HG03095 (cell line): ENCODE measurements at regions not wholly inside any gene's neighbourhood (a gene's known extent, or its start where the extent isn't known, plus 50 kb on each side); places are given as distances from the start of the nearest gene placed in this dataset.

ENCODE experiments used
- ATAC-seq: cut with Tn5 transposase; IDR thresholded peaks from one replicate; pipeline ENCODE4 v1.9.1; 2021; ENCODE audit warnings: moderate library complexity; ENCODE audit not compliant: unreplicated experiment

DNA sequence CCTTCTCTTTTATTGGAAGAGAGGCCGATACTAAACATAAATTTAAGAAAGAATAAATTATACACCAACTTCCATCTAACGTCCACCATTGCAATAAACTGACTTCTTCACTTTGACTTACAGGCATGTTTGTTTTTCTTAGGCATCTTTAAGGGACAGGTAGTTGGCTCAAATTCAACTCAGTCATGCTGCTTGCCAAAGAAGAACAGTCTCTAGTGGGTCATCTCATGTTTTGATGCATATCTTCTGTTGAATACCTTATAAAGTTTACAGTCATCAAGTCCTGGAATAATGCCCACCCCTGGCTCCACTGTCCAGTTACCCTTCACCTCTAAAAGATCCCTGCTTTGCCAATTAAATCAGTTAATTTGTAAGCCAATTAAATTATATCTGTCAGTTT, 328.2 kb upstream of the GRAMD2B start:
- no peak for ATAC-seq

DNA sequence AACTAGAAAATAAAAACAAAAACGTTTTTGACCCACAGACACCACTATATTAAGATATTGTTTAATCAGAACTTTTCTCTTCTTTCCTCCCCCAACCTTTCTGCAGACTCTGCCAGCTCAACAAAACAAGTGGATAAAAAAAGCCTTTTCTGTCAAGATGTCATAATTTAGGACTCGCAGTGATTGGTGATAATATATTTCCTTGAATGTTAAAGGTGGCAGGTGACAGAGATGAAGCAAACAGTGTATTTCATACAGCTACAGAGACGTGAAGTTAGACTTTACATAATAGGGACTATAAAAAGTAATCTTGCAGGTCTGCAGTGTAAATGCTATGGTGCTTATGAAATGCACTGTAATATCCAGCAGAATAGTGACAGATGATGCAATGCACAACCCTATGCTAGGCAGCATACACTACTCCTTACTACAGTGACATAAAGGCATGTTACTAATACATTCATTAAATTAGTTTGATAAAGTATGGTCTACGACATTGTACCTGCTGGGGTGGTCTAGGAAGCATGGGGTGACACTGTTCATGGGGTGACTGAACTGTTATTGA, 326.7 kb upstream of the GRAMD2B start:
- ATAC-seq: no peak

DNA sequence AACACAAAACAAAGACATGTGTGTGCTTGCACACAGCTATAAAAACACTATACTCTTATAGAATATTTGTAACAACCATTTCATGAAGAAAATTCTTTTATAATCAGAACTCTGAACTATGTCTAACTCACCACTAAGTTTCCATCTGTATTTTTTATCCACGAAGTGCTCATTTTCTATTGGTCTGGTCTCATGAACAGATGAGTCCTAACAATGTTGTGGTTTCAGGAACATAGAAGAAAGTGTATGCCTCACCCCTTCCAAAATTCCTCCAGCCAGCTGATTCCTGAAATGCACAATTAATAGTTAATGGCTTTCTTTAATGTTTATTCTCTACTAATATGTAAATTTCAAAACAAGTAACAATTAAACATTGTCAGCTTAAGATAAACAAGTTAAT, 325.3 kb upstream of the GRAMD2B start:
- no peak for ATAC-seq

DNA sequence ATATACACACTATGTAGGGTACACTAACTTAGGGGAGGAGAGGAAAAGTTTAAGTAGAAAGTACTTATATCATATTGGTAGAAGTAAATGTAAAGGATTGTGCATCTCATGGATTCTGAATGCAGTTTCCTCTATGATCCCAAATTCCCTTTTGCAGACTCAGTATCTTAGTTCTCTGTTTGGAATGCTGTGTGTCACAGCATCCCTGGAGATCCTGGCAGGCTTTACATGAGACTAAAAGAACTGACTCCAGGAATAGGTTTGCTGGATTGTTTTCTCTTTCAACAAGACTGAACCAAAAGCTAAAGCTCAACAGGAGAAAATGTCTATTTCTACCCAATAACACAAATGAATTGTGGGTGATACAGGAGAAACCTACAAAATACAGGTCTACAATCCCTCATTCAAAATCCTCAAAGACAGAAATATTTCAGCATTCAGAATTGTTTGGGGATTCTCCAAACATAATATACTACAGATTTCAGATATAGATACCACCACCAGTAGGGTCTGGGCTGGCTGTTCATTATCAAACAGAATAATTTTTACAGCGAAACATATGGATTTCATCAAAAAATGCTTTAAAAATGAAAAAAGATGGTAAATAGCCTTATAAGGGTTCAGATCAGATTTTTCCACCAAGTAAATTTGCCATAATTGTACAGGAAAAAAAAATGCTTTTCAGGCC, 324.7 kb upstream of the GRAMD2B start:
- no peak for ATAC-seq

DNA sequence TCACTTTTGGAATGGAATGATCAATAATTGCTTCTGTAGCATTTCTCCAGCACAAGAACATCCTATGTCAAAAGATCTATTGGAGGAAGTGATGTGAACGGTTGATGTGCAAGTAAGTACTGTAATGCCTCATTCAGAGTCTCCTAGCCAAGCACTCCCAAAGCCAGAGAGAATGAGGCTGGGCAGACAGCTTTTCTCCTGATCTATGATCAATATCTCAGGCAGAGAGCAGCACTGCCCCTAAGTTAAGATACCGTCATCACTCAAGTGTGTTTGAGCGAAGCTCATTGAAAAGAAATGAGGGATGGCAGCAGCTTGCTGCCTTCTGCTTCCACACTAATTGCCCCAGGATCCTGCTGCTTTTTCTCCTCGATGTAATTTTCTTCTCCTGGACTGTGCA, 324.1 kb upstream of the GRAMD2B start:
- ATAC-seq: no peak

DNA sequence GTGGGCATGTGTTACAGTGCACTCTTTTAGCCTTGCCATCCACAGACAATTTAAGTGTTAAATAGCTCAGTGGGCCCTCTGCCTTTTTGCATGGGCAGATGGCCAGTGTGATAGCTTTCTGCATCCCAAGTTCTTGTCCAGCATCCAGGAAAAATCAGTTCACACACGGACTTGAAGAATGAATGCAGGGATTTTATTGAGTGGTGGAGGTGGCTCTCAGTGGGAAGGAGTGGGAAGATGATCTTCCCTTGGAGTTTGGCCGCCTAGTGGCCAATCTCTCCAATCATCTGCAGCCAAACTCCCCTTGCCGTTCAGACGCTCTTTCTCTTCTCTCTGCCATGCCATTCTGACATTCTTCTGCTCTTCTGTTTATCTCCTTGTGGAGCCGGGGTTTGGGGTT, 322.4 kb upstream of the GRAMD2B start:
- no peak for ATAC-seq

DNA sequence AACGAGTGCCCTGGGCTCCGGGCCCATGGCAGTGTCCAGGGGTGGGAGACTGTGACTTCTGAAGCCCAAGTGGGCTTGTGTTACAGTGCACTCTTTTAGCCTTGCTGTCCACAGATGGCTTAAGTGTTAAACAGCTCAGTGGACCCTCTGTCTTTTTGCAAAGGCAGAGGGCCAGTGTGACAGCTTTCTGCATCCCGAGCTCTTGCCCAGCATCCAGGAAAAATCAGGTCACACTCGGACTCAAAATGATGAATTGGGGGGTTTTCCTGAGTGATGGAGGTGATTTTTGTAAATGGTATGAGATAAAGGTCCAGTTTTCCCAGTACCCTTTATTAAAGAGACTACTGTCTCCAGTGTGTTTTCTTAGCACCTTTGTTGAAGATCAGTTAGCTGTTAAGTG, 321.3 kb upstream of the GRAMD2B start:
- no peak for ATAC-seq

DNA sequence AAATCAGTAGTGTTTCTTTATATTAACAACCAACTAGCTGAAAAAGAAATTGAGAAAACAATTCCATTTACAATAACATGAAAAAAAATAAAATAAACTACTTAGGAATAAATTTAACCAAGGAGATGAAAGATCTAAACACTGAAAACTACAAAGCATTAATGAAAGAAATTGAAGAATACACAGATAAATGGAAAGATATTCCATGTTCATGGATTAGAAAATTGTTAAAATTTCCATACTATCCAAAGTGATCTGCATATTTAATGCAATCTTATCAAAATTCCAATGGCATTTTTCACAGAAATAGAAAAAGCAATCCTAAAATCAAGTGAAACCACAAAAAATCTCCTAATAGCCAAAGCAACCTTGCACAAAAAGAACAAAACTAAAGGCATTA, 320.2 kb upstream of the GRAMD2B start:
- no peak for ATAC-seq

DNA sequence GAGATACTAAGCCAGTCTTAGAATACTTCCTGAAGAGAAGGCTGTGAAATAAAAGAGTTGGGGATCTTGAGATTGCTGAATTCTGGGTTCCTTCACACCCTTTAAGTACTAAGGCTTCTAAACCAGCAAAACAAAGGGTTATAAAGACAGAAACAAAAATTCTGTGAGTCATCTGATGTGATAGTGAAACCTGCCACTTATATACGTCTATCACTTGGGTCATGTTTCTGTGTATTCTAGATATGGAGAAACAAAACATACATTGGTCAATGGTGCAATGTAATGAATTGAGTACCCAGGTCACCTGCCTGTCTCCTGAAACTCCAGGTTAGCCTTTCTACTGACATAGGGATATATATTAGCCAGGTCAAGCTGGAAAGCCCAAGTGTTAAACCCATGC, 319.3 kb upstream of the GRAMD2B start:
- ATAC-seq: no peak

DNA sequence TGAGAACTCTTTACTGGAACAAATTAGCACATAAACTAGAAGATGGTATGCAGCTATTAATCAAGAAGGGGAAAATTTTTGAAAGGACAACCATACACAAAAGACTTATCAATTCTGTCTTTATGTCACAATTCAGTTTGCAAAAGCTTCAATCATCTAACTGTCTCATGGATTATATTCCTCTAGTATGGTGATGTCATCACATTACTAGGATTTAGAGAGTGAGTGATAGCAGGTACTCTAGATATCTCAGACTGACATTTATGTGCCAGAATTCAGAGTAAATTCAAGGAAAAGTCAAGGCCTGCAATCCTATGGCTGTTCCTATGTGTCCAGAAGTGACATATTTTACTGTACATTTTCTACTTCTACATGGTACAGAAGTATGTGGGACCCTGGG, 318.9 kb upstream of the GRAMD2B start:
- no peak for ATAC-seq

DNA sequence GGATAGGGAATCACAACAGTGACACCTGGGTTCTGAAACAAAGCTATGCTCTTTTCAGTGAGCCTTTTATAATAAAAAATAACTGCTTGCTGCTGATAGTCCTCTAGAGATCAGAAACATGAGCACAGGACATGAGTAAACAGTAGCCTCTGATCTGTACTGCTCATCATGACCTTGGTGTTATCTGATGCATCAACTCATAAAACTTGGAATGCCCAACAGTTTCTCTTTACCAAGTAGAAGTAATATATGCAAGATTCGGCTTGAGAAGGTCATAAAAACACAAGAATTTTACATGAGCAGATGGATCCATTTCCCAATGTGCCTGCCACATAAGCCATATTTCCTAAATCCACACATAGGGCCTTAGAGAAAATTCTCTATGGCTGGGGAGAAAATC, 318.3 kb upstream of the GRAMD2B start:
- no peak for ATAC-seq

DNA sequence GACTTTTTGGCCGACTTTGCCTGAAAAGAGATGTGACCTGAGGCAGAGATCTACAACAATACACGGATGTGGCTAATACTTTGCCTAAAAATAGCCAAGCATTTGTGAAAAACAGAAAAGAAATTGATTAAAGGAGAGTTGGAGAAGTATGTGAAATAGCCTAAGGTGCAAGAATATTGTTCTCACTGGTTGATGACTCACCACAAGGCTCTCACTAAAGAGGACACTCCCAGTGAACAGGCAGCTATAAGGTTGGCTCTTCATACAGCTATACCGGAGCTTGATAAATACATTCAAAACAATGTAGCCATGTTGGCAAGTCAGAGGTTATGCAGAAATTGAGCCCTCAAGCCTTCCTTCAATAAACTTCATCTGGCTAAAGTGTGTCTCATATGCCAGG, 317.2 kb upstream of the GRAMD2B start:
- ATAC-seq: no peak

DNA sequence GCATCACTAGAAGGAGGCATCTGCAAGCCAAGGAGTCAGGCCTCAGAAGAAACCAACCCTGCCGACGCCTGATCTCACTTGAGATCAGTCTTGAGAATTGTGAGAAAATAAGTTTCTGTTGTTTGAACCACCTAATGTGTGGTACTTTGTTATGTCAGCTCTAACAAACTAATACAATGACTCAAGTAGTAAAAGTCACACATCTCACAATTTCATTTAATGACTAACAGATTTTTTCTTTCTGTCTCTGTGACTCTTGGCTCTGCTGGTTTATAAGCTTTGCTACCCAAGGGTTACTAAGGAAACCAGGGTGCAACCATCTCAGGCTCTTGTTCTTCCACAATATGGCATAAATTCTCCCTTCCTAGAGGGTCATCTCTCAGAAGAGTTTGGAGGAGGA, 315.8 kb upstream of the GRAMD2B start:
- ATAC-seq: no peak

DNA sequence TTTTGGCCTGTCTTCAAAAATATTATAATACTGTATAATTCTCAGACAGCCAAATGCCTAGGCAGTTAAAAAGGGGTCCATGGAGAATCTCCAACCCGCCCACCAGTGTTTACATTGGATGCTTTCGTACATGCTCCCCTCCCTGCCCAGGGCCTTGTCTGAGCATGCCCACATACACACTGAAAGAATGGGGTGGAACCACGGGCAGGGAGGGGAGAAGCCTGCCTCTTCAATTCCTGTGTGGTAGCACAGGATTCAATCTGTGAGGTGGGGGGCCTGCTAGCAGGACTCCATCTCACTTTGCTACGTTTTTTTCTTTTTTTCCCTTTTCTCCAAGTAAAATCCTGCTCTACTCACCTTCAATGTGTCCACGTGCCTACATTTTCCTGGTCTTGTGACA, 314.7 kb upstream of the GRAMD2B start:
- no peak for ATAC-seq

DNA sequence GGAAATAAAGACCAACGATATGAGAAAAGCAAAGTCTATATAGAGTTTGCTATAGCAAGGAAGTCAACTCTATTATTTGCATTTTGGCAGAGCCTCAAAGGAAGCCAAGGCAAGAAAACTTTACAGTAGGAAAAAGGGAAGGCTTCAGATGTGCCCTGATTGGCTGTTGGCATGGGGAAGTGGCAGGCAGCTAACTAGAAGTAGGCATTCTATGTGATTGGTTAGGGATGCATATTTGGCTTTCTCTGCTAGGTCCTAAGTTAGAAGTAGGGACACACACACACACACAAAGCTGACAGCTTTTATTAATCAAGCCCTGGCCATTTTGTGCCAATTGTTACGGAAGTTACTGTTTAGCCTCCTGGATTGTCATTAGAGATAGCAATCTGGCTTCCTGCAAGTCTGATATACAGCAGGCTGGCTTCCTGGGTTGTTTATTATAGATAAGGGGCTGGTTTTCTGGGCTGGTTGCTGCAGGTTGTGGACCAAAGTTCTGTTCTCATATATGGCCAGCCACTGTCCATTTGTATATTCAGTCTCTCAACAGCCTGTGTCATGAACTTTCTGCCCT, 308.1 kb upstream of the GRAMD2B start:
- no peak for ATAC-seq

DNA sequence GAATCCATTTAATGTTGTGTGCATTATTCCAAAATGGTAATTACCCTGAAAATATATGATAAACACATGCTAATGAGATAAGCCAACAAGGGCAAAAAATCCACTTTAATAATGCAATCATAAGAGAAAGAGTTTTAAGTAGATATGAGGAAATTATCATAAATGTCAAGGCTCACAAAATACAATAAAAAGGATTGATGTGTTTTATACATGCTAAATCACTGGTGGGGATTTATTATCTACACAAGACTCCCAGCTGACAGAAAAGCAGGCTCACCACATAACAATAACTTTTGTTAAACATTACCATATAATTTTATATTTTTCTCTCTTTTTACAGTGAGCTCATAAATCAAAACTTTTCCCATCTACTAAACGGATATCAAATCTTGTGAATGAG, 306.2 kb upstream of the GRAMD2B start:
- no peak for ATAC-seq

DNA sequence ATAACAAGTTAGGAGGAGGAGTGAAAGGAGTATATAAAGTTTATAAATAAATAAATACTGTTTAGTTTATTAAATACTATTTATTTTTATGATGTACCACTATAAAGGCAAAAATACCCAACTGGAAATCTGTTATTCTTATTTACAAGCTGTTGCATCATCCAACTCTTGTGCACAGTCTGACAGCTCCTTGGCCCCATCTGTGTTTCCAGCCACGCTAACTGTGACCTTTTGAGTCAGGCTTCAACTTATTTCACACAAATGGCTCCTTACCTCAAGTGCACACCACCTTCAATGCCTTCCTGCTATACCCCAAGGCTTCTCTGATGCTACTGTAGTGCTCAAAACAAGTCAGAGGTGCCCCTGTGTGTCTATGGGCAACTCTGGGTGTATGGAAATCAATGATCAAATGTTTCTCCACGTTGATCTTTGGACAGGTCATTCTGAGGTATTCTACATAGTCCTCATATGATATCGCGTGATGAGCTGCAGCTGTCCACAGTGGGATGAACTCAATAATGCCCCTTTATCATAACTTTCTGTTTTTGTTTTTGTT, 303.2 kb upstream of the GRAMD2B start:
- no peak for ATAC-seq

DNA sequence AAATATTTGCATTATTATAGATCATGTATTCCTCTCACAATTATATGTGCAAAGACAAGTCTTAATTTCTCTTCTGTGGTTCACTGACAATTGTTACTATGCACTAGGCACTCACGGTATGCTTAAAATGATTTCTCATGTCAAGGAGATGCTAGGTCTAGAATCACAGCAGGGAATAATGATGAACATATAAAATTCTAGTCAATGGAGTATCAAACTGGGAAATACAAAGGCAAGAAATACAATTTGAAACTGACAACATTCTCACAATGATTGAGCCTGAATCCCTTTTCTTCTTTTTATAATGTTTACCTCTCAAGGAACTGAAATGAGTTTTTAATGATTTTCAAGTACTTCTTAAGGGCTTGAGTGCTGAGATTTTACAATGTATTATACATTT, 302.3 kb upstream of the GRAMD2B start:
- ATAC-seq: no peak

DNA sequence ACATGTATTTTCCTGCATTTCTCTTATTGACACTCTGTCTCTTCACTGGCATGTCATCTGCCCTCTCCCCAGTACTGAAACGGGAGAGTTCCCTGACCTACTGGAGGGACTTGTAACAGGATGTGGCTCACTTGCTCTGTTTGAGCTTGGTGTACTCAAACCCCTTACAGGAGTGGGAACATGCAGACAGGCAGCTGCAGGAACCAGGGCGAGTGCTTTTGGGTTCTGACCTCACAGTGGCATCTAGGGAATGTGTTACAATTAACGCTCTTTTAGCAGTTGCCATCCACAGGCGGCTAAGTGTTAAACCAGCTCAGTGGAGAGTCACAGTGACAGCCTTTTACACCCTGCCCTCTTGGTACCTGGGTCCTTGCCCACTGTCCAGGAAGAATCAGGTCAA, 300.3 kb upstream of the GRAMD2B start:
- ATAC-seq: no peak

DNA sequence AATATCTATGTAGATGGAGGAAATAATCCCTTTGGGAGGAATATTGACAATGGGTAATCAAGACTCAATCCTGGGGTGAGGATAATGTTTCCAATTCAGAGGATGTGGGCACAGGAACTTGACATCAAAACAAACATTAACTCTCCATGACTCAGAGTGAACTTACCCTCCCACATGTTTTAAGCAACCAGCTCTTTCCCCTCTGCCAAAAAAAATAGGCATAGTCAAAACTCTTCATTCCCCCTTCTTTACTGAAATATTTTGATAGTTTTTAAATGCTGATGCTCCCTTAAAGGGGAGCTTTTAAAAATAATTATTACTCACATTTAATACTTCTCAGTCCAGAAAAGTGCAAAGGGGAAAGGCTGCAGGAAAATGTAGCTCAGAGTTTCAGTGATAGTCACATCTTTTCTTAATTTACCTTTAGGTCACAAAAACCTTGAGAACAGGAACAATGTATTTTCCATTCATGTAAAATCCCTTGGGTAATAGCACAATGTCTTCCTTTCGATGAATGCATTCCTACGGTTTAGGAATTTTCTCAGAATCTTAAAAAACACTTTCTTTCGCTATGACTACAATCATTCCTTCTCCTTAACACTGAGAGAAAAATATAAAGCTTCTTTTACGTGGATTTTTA, 298.4 kb upstream of the GRAMD2B start:
- no peak for ATAC-seq

DNA sequence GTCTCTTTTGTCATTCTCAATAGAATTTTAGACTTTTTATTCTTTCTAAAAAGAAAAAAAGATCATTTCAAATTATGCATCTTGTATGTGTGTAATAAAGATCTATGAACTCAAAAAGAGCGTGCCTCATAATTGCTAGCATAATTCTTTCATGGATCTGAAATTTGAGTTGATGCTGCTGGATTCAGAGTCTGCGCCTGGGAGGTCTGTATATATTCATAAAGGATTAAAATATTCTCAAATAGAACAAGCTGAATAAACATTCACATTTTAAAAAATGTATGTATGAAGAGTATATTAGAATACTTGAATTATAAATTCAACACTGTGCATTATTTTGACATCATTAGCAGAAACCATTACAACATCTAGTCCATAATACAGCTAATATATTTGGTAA, 297.8 kb upstream of the GRAMD2B start:
- ATAC-seq: no peak

DNA sequence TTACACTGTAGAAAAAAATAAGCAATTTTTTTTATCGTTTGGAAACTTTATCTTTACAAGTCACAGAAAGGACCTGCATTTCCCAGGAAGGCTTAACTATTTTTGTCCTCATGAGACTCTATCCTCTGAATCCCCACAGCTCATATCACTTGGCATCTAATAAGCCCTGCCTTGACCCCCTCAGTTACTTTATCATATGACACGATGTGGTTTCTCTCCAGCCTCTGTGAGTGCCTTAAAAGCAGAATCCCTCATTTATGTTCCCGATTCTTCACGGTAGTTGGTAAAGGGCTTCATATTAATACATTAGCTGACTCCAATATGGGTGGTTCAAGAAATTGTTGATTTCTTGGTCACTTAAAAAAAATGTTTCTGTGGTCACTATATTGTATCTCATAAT, 296.6 kb upstream of the GRAMD2B start:
- ATAC-seq: no peak
